GM03348 (cell line): ENCODE measurements at regions not wholly inside any gene's neighbourhood (a gene's known extent, or its start where the extent isn't known, plus 50 kb on each side); places are given as distances from the start of the nearest gene placed in this dataset.
"Not testable (repeated sequence)": the region's sequence is repeated elsewhere in the genome, so short reads cannot be mapped to it uniquely, and the experiment has no call there.

Experiments used
- DNase-seq: peaks from one replicate; pipeline ENCODE4 v3.0.0; 2012; ENCODE audit warnings: low spot score

DNA sequence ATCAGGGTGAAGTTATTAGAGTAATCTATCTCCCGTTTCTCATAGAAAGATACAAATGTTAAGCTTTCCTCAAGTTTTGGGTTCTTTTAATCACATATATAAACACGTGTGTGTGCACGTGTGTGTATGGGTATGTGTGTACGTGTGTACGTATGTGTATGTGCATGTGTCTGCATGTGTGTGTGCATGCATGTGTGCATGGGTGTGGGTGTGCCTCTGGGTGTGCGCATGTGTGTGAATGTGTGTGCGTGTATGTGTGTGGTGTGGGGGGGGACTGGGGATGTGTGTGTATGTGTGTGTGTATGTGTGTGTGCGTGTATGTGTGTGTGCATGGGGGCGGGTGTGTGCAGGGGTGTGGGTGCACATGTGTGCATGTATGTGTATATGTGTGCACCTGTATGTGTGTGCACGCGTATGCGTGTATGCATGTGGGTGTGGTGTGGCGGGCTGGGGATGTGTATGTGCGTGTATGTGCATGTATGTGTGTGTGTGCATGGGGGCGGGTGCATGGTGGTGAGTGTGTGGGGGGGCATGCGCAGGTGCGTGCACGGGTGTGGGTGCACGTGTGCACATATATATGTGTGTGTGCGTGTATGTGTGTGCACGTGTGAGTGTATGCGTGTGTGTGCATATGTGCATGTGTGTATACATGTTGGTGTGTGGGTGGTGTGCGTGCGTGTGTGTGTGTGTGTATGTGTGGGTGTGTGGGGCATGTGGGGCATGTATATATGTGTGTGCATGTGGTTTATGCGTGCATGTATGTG lies 304.0 kb downstream of the MBD2 start:
- no peak for DNase-seq

DNA sequence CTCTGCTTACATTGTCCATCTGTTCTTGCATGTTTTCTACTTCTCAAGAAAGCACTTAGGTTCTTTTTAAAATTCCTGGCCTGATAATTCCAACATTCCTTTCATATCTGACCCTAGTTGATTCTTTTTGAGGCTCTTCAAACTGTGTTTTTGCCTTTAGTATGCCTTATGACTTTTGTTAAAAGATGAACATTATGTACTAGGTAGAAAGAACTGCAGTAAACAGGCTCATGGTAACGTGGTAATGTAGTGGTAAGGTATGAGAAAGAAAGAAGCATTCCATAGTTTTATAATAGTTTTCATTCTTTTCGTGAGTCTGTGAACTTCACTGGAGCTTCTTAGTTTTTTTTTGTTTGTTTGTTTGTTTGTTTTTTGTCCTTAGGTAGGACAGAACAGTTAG lies 306.4 kb downstream of the MBD2 start:
- no peak for DNase-seq

DNA sequence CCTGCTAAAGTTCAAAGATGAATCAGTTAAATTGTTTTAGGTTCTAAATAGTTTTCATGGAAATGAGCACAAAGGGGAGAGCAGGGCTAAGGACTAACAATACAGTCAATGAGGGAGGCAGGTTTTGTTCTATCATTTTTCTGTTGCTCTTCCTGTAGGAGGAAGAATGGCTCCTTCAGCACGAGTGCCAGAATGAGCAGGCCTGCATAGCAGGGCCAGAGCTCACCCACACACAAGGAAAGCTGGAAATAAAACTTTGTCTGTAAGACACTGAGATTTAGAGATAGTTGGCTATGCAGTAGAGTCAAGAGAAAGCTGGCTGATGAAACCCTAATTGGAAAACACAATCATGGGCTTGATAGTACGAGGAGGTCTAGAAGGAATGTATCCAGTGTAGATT lies 313.3 kb downstream of the MBD2 start:
- DNase-seq: peak; percentile 16

DNA sequence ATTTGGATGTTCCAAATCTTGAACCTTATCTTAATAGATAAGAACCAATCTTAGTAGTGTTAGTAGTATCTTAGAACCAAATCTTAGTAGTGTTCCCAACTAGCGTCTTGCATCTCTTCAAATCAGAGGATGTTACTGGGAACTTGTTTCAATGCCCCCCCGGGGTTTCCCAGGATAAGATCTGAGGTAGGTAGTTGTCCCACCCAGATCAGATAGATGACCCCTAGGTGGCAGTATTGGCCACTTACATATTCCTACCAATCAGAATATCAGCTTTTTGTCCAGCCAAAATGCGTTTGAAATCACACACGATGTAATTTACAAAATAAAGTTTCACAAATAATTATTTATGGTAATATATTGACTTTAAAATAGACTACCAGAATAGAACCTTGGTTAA lies 314.8 kb downstream of the MBD2 start:
- peak; percentile 44 for DNase-seq

DNA sequence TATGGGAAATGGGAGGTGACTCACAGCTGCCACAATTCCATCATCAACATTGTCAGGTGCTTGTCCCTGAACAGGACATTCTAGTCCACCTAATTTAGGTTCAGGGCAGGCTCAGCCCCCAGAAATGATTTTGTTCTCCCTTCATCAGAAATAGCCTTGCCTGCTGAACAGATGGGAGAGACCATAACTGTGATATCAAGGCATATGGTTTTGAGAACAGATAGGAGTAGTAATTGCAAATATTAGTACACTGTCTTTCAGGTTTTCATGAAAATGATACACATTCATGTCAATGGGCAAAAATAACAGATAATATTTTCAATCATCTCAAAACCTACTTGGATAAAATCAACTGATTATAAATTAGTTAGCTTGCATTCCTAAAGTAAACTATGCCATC lies 316.5 kb downstream of the MBD2 start:
- no peak for DNase-seq

DNA sequence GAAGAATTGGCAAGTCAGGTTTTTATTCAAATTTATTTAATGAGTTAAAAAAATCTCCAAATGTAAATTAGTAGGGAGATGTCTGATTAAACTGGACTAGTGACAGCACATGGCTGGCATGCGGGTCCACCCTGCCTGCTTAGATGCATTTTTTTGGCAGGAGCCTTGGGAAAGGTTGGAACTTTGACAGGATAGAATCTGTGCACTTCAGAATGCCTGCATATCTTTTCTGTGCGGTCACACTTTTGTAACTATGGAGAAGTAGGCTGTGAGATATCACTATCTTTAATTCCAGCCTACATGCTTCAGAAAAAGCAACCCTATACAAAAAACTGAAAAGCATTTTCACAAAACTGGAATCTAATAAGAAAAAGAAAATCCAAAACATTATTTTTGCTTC lies 317.8 kb downstream of the MBD2 start:
- DNase-seq: peak; percentile 39

DNA sequence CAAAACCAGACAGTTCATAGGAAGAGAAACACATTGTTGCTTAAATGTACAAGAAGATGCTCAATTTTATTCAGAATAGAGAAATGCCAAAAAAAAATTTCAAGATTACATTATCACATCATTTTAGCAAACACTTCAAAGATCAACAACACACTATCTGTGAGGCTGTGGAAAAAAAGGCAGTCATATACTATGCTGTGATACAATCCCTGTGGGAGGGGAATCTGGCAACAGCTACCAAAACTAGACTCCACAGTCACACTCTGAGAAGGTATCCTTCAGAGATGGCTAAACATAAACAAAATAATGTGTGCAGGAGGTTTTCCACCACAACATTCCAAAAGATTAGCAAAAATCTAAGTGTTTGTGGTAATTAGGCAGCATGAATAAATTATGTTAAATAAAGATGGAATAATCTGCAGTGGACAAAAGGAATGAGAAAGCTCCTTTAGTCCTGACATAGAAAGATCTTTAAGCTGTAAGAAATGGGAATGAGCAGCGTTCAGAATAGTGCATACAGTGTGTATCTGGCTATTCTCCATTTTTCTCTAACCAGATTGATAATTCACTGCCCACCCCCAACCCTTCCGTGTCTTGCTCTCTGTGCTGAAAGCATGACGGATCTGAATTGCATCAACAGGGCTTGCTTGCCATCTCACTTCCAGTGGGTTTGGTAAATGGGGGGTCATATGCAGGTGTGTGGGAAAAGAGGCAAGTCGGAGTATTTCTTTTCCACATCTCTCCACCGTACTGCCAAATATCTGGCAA lies 329.6 kb downstream of the MBD2 start:
- DNase-seq: no peak

DNA sequence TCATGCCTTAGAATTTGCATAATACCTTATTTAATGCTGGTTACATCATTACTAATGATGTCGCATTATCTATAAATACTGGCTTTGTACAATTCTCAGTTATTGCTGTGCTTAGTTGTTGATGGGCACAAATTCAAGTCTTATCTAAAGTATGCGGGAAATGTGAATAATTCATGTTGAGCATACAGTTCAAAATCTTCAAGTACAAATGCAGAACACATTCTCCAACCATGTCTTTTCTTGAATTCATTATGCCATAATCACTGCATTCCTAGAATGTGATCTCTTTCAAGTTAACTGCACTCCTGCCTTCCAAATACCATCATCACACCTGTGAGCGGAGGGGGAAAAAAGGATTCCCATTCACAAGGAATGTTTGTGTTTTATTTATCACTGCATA lies 337.0 kb downstream of the MBD2 start:
- no peak for DNase-seq

DNA sequence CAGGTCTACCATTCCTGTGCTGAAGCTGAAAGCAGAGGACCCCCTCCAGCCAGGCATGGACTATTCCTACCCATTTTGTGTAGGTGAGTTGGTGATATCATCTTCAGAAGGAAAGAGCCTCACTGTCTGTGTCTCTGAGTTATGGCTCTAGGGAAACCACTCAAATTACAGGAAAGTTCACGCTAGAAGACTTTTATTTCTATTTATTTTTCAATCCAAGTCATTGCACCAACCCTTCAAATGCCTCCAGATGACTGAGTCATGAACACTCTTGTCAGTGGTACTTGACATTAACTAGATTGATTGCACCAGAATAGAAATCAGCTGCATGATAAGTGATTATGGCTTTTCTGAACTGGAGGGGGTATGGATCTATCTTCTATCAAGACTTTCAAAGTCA lies 338.4 kb downstream of the MBD2 start:
- DNase-seq: no peak

DNA sequence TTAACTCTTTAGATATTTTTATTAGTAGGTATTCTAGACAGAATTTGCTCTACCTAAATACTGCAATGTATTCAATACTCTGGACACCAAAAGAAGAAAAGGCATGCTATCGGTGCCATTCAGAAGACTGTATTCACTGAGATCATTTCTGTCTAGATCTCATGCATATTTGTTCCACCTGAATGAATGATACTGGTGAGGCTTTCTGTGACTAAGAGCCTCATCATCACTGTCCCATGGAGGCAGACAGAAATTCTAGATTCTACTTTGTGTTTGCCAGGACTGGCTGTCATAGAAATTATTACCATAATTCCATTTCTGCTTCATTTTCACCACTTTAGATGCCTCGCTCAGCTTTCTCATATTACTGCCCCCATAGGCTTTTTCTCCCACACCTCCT lies 340.7 kb downstream of the MBD2 start:
- DNase-seq: no peak

DNA sequence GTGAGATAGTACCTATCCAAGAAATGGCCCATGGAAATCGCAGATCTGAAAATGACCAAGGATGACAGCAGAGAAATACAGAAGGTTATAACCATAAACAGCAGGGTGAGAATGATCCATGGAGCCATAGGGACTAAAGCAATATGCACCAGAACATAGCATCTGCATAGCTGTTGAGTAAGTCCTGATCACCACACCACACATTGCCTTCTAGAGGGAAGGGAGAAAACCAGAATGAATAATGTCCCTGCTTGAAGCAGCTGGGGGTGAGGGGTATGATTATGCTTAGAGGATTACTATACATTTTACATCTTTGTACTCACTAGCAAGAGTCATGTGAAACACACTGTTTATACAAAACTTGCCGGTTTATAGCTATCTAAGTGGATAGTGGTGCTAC lies 350.4 kb downstream of the MBD2 start:
- no peak for DNase-seq

DNA sequence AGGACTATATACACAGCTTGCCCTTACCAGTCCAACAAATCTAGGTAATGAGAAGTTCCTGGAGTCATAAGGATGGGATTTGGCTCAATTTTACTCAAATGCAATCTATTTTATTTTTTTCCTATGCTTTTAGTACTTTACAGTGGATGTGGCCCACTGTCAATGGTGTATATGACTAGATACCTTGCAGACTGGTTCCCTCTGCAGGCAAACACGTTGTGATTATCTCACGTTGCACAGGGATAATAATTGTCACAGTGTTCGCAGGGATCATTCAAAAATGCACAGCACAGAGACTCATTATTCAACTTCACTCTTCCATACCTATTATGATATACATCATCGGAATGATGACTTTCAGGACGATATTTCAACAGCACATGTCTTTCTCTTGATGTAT lies 359.7 kb downstream of the MBD2 start:
- no peak for DNase-seq

DNA sequence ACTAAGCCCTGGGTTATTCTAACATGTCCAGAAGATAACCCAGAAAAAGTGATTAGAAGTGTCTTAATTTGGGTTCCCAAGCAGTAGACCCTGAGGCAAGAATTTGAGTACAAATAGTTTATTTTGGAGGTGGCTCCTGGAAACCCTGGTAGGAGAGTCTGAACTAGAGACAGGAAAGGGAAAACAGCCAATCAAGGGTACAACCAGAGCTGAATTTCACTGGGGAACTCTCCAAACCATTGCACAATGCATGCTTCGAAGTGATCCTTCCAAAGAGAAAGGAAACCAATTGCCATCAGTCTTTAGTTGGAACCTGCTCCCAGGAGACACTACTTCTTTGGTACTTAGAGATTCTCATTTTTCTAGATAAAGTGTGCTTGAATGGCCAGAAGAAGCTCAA lies 361.5 kb downstream of the MBD2 start:
- no peak for DNase-seq

DNA sequence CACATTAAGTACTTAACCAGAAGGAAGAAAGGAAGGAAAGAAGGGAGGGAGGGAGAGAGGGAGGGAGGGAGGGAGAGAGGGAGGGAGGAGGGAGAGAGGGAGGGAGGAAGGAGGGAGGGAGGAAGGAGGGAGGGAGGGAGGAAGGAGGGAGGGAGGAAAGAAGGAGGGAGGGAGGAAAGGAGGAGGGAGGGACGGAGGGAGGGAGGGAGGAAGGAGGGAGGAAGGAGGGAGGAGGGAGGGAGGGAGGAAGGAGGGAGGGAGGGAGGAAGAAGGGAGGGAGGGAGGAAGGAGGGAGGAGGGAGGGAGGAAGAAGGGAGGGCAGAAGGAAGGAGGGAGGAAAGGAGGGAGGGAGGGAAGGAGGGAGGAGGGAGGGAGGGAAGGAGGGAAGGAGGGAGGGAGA lies 363.3 kb downstream of the MBD2 start:
- no peak for DNase-seq

DNA sequence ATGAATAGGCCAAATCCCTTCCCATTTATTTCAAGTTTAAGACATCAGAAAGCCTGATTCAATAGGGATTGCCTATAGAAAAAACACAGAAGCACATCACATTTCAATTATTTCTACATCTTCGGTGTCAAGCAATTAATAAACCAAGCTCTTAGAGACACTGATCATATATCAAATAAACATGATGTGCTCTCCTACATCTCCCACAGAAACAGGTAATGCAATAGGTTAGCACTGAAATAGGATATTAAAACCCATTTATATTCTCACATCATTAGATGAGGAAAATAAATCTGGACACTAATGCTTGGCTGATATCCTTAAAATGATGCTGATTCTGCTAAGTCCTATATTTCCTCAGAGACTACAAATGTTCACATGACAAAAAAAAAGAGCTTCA lies 364.7 kb downstream of the MBD2 start:
- DNase-seq: no peak

DNA sequence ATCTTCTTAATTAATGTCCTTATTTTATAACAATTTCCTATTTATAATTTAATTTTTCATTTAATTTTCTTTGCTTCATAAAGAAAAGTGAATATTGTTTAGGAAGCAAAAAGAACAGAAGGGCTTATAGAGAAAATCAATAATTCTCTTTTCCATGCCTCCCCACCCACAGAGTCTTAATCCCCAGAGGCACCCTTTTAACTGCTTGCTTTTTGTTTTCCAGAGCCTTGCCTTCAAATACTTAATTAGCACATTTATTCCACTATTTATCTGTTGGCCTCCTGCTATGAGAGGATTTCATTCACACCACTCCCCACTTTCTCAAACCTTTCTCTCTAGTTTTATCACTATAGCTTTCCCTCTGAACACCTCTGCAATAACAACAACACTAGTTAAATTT lies 373.6 kb downstream of the MBD2 start:
- no peak for DNase-seq

DNA sequence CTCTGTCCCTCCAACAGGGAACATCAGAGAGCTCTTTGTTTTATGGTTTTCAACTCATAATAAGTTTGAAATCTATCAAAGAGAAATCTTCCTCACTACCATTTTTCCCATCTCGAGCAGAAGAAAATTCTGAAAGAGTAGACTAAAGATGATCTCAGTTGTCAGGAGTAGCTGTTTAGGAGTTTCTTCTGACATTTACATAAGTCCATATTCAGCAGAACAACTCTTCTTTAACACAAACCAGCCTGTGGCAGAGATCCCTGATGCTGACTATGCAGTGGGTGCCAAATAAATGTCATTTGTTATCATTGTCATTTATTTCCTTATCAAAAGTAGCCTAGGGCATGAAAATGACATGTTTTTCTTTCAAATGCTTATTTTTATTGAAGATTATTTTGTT lies 380.7 kb downstream of the MBD2 start:
- DNase-seq: no peak

DNA sequence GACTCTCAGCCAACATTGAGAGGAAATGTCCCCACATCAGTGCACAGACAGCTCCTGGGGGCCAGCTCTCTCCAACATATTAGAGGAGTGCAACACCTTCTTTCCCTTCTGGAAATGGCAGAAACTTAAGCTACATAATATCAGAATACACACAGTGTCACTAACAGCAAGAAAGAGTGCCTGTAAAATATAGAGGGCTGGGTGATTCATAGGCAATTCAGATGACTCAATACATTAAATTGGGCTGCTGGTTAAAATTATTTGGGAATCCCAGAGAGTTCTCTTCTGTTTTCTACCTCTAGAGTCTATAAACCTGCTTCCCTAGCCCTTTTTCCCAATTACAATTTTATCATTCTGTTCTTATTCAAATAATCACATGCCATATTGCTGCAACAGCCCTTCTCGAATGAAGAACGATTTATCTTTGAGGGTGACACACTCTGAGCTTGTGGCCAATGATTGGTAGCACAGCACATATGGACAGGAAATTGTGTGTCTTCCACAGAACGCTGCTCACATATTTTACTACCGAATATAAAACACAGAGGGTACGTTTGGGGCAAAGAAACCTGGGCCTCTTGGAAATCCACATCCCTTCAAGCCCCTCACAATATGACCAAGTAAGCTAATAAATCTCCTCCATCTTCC lies 381.2 kb downstream of the MBD2 start:
- DNase-seq: peak; percentile 25

DNA sequence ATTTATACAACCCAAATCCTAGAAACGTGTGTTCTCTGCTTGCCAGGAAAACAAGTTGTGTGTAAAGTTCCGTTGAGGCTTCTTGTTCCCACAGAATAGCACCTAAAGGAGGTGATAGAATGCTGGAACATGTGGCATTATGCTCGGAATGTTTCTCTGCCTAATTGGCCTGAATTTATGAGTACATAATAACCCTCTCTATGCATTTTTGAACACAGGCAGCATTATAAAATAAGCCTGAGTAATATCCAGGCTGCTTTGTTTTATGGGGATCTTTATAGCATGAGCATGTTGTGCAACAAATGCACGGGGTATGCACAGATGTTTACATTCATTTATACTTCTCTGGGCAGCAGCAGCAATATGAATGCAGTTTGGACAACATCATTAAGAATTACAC lies 385.7 kb downstream of the MBD2 start:
- DNase-seq: no peak

DNA sequence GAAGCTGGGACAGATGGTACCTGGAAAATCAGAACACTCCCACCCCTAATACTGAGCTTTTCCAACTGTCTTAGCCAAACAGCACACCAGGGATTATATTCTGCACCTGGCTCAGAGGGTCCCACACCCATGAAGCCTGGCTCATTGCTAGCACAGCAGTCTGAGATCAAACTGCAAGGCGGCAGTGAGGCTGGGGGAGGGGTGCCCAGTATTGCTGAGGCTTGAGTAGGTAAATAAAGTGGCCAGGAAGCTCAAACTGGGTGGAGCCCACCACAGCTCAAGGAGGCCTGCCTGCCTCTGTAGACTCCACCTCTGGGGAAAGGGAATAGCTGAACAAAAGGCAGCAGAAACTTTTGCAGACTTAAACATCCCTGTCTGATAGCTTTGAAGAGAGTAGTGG lies 403.3 kb downstream of the MBD2 start:
- DNase-seq: not testable (repeated sequence)

DNA sequence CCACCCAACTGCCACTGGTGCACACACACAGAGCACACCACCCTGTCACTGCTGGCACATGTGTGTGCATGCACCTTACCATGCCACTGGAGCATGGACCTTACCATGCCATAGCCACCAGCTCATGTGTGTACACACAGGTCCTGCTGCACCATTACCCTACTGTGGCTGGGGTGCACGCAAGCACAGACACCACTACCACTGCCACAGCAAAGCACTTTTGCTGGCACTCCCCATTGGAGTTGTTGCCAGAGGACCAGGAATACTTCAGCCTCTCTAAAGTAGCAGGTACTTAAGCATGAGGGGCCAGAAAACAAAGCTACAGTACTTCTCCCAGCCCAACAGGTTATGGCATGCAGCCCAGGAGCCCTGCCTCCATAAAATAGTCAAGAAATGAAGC lies 404.8 kb downstream of the MBD2 start:
- DNase-seq: no peak

DNA sequence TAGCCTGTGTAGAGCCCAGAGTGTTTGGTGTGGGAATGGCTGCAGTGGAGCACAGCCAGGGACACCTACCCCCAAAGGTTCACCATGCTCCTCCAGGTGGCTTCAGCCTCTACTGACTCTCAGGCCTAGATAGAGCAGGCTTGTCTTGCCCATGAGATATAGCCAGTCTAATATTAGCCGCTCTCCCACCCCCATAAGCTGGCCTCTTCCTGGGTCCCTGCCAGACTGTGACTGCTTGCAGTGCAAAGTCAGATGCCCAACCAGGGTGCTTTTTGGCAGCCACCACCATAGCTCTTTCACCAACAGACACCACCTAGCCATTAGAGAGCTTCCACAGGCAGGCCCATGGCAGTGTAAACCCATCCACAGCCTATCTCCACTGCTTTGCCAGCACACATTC lies 405.3 kb downstream of the MBD2 start:
- DNase-seq: no peak
